ENCODE measurements at regions not wholly inside any gene's neighbourhood (a gene's known extent, or its start where the extent isn't known, plus 50 kb on each side); places are given as distances from the start of the nearest gene placed in this dataset.

DNA sequence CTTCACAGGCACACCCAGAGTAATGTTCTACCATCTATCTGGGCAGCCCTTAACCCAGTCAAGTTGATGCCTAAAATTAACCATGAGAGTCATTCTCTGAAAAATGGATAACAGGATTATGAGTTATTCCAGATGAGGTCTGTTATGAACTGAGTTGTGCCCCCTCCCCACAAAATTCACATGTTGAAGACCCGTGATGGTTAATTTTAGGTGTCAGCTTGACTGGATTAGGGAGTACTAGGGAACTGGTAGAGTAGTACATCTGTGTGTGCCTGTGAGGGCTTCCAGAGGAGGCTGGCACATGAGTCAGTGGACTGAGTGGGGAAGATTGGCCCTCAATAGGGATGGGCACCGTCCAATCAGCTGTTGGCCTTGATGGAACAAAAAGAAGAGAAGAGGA, 110.4 kb upstream of the MYCN start:
- intact Hi-C loops (cut with DNase I), result no loop called here
- Histone ChIP-seq H3K4me1 (no peaks in the 10 kb centered on the region), H3K27me3 (no peaks in the 10 kb centered on the region), H3K36me3 (no peaks in the 10 kb centered on the region), H3K27ac (no peak overlapping the region), H3K9me3 (no peaks in the 10 kb centered on the region), H3K4me3 (no peak overlapping the region)
- ATAC-seq, result no peak
- no peak for DNase-seq
- TF ChIP-seq, protein P1, sequence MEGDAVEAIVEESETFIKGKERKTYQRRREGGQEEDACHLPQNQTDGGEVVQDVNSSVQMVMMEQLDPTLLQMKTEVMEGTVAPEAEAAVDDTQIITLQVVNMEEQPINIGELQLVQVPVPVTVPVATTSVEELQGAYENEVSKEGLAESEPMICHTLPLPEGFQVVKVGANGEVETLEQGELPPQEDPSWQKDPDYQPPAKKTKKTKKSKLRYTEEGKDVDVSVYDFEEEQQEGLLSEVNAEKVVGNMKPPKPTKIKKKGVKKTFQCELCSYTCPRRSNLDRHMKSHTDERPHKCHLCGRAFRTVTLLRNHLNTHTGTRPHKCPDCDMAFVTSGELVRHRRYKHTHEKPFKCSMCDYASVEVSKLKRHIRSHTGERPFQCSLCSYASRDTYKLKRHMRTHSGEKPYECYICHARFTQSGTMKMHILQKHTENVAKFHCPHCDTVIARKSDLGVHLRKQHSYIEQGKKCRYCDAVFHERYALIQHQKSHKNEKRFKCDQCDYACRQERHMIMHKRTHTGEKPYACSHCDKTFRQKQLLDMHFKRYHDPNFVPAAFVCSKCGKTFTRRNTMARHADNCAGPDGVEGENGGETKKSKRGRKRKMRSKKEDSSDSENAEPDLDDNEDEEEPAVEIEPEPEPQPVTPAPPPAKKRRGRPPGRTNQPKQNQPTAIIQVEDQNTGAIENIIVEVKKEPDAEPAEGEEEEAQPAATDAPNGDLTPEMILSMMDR (IDR thresholded peaks at IDR 0.05), result no peak

DNA sequence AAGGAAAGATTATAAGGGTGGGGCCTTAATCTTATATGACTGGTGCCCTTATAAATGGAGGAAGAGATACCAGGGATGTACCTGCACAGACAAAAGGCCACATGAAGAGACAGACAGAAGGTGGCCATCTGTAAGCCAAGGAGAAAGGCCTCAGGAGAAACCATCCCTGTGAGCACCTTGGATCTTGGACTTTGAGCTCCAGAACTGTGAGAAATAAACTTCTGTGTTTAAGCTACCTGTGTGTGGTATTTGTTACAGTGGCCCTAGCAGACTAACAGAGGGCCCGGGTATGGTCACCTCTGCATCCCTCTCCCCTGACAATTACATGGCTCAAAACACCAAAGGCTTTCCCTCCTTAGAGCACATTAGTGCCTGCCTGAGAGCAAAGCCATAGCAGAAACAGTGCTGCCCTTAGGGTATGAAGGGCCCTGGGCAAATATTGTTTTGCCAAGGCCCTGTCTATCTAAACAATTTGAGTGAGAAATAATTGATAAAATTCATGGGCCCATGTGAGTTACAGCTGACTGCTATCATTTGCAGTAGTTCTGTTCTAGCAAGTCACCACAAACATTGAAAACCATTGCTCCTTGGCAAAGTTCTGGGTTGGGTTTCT, 109.3 kb upstream of the MYCN start:
- H3K36me3 ChIP-seq, result no peaks in the 10 kb centered on the region
- no peaks in the 10 kb centered on the region for H3K4me1 ChIP-seq
- no peak for ATAC-seq
- no peaks in the 10 kb centered on the region for H3K27me3 ChIP-seq
- TF ChIP-seq, protein P1 (IDR thresholded peaks at IDR 0.05), result no peak
- intact Hi-C loops (cut with DNase I), result no loop called here
- no peak overlapping the region for H3K27ac ChIP-seq
- H3K9me3 ChIP-seq, result no peaks in the 10 kb centered on the region
- no peak overlapping the region for H3K4me3 ChIP-seq
- no peak for DNase-seq

DNA sequence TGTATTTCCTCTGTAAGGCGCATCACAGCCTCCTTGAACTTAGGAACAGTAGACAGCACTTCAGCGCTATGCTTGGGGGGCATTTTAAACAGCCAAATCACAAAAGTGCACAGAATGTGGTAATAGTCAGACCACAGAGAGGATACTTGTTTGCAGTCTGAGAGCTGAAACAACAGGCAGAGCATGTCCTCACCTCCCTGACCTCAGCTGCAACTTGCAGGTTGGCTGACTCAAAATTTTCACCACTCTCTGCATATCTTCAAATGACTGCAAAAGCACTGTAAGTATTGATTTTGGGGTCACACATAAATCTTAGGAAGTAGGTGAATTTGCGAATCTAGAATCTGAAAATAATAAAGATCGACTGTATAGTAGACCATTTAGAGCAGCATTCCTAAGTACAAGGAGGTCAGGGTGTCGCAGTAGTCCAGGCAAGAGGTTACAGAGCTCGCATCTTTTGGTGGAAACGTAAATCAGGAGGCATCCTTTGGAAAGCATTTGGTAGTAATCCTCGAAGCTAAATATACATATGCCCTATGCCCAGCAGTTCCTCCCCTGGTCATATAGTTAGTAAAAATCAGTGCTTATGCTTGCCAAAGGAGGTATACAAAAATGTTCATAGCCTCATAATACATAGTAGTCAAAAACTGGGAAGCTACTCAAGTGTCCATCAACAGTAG, 108.2 kb upstream of the MYCN start:
- H3K36me3 ChIP-seq, result no peaks in the 10 kb centered on the region
- no peak for ATAC-seq
- intact Hi-C loops (cut with DNase I), result no loop called here
- H3K4me1 ChIP-seq, result no peaks in the 10 kb centered on the region
- no peak for DNase-seq
- no peaks in the 10 kb centered on the region for H3K9me3 ChIP-seq
- H3K4me3 ChIP-seq, result no peak overlapping the region
- no peaks in the 10 kb centered on the region for H3K27me3 ChIP-seq
- TF ChIP-seq, protein P1 (IDR thresholded peaks at IDR 0.05), result no peak
- no peak overlapping the region for H3K27ac ChIP-seq

DNA sequence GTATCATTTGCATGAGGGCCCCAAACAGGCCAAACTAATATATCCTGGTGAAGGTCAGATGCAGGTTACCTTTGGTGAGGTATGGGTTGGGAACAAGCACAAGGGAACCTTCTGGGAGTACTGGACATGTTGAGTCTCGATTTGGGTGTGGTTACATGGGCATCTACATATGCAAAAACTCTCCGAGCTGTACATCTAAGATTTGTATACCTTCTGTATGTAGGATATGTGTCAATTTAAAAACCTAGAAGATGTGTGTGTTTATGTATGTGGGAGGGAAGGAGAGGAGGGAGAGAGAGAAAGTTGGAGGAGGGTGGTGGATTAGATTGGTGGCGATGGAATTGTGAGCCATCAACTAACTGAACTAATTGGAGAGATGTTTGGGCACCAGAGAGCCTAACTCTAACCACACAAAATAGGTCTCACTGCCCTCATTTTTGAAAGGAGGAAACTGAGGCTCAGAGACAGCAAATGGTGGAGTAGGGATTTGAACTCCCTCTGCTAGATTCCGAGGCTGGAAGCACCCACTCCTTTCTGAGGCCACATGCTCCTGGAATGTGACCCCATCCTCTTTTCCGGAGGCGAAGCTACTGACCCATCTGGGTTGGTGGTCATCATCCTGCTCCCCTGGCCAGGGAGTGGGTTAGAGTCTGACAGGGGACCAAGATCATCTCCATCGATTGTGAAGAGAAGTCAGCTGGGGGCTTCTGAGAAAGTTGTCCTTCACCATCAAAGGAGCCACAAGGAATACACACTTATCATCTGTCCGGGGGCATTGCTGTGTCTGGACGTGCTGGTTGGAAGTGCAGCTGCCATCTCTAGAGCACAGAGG, 107.3 kb upstream of the MYCN start:
- DNase-seq, result peak; percentile 36
- intact Hi-C loops (cut with DNase I), result no loop called here
- Histone ChIP-seq H3K4me3 (no peak overlapping the region), H3K9me3 (no peaks in the 10 kb centered on the region), H3K27me3 (no peaks in the 10 kb centered on the region), H3K27ac (no peak overlapping the region), H3K4me1 (no peaks in the 10 kb centered on the region), H3K36me3 (no peaks in the 10 kb centered on the region)
- ATAC-seq, result no peak
- TF ChIP-seq, protein P1 (IDR thresholded peaks at IDR 0.05), result no peak

DNA sequence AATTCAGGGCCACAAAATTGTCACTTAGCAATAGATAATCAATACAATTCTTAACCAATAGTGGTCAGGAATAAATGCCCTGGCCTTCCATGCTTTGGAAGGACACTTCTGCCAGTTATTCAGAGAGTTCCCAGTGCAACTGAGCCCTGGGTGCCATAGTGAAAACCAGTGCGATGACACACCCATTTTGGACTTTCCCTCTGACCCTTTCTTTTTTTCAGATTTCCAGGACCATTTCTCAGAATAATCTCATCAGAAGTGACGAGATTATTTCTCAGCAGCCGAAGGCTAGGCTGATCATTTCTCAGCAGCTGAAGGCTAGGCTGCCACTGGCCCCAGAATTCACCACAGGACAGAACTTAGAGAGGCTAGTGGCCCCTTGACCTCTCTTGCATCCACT, 106.6 kb upstream of the MYCN start:
- ATAC-seq, result no peak
- TF ChIP-seq, protein P1 (IDR thresholded peaks at IDR 0.05), result no peak
- intact Hi-C loops (cut with DNase I), result no loop called here
- DNase-seq, result no peak
- Histone ChIP-seq H3K4me3 (no peak overlapping the region), H3K4me1 (no peaks in the 10 kb centered on the region), H3K27ac (no peak overlapping the region), H3K27me3 (no peaks in the 10 kb centered on the region), H3K36me3 (no peaks in the 10 kb centered on the region), H3K9me3 (no peaks in the 10 kb centered on the region)

All from upper lobe of right lung (tissue), 1 donor.